Transverse colon (tissue), 4 donors: ENCODE measurements at regions not wholly inside any gene's neighbourhood (a gene's known extent, or its start where the extent isn't known, plus 50 kb on each side); places are given as distances from the start of the nearest gene placed in this dataset.

ENCODE experiments used
- DNase-seq: peaks from one replicate; pipeline ENCODE4 v3.0.0-alpha.2; 2019
- H3K27ac ChIP-seq, 4 donors: fragments of 200-600 bp; sonication (generic); 2 replicates each; pipeline ENCODE4 v1.5.1; 2016 to 2018; ENCODE audit warnings: inconsistent platforms in 4 of 4
- H3K27me3 ChIP-seq: fragments of 200-600 bp; sonication (generic); 2 replicates; pipeline ENCODE4 v1.5.1; 2017; ENCODE audit warnings: inconsistent platforms
- H3K36me3 ChIP-seq, 4 donors: fragments of 200-600 bp; sonication (generic); 2 replicates each; pipeline ENCODE4 v1.5.1; 2017 to 2019; ENCODE audit warnings: inconsistent platforms in 4 of 4
- H3K4me1 ChIP-seq, 4 donors: fragments of 200-600 bp; sonication (generic); 2 replicates each; pipeline ENCODE4 v1.5.1; 2017 to 2020; ENCODE audit warnings: inconsistent platforms in 4 of 4
- H3K4me3 ChIP-seq, 4 donors: fragments of 200-600 bp; sonication (generic); 1 replicate in 1 of 4; 2 replicates in 3 of 4; pipeline versions ENCODE4 v1.5.1 to v1.6.1; 2017 to 2019; ENCODE audit warnings: inconsistent platforms in 4 of 4
- H3K9me3 ChIP-seq, 2 donors: fragments of 200-600 bp; sonication (generic); 2 replicates each; pipeline ENCODE4 v1.5.1; 2017 to 2019; ENCODE audit warnings: inconsistent platforms in 2 of 2
- EP300 ChIP-seq: sonication (generic); formaldehyde crosslinking; IDR thresholded peaks from one replicate; pipeline ENCODE4 v1.6.1; 2017; ENCODE audit warnings: antibody characterized with exemption, low read depth
- POLR2A ChIP-seq: fragments of 450-650 bp; IDR thresholded peaks from one replicate; pipeline ENCODE4 v1.6.1; 2016; ENCODE audit warnings: antibody characterized with exemption, mild to moderate bottlenecking, moderate library complexity
- POLR2AphosphoS5 ChIP-seq, 3 donors: sonication (generic); formaldehyde crosslinking; IDR thresholded peaks; one replicate each; pipeline ENCODE4 v1.6.1; 2016; ENCODE audit warnings: antibody characterized with exemption in 3 of 3
- WGBS, 2 donors: methylation state at CpG; one replicate each; pipeline ENCODE4 v1.1.5; 2018; ENCODE audit warnings: low coverage in 1 of 2; 5-methylcytosine and 5-hydroxymethylcytosine counted together
- in situ Hi-C, 4 donors: fragments of 200-750 bp; cut with MboI; loops; one replicate each; pipeline versions ENCODE4 v1.15.0 to v1.15.1; 2017; ENCODE audit warnings: low sequenced_read_pairs in 3 of 4, low pct_ligation_motif_present in 1 of 4, low pct_unique_long_range_greater_than_20kb in 1 of 4
- intact Hi-C: fragments of 100-400 bp; cut with DNase I; formaldehyde crosslinking; loops from one replicate; pipeline ENCODE4 v1.15.1; 2023; ENCODE audit warnings: low total_unique reads
- TF ChIP-seq, protein P1 (sequence below), 5 experiments: fragments of 200-600 bp in 3 of 5; fragments of 450-650 bp in 2 of 5; sonication (generic) in 3 of 5; IDR thresholded peaks; 1 replicate in 2 of 5; 2 replicates in 3 of 5; pipeline ENCODE4 v1.5.1; 2016 to 2017; ENCODE audit warnings: antibody characterized with exemption in 5 of 5, inconsistent platforms in 3 of 5, mild to moderate bottlenecking in 2 of 5, moderate library complexity in 1 of 5

- DNase-seq: no peak
- Histone ChIP-seq H3K4me3 (no peak overlapping the region), H3K4me1 (no peaks in the 10 kb centered on the region), H3K27me3 (no peaks in the 10 kb centered on the region), H3K9me3 (no peaks in the 10 kb centered on the region), H3K36me3 (no peaks in the 10 kb centered on the region), H3K27ac (no peak overlapping the region)
- in situ Hi-C loops: no loop called here
- WGBS, 2 donors: 44 to 56% methylated on average over 1 of the region's 1 CpG
- TF ChIP-seq EP300 (no peak), POLR2AphosphoS5 (IDR thresholded peaks at IDR 0.05) (no peak), POLR2A (no peak)
- TF ChIP-seq, protein P1, sequence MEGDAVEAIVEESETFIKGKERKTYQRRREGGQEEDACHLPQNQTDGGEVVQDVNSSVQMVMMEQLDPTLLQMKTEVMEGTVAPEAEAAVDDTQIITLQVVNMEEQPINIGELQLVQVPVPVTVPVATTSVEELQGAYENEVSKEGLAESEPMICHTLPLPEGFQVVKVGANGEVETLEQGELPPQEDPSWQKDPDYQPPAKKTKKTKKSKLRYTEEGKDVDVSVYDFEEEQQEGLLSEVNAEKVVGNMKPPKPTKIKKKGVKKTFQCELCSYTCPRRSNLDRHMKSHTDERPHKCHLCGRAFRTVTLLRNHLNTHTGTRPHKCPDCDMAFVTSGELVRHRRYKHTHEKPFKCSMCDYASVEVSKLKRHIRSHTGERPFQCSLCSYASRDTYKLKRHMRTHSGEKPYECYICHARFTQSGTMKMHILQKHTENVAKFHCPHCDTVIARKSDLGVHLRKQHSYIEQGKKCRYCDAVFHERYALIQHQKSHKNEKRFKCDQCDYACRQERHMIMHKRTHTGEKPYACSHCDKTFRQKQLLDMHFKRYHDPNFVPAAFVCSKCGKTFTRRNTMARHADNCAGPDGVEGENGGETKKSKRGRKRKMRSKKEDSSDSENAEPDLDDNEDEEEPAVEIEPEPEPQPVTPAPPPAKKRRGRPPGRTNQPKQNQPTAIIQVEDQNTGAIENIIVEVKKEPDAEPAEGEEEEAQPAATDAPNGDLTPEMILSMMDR (IDR thresholded peaks at IDR 0.05): no peak
- intact Hi-C loops: no loop called here
Observed at GRCh38 chr3:144162042-144162441, 190.4 kb downstream of the DIPK2A start.

GRCh38 chr3:144164352-144164751 is 192.7 kb downstream of the DIPK2A start:
- Histone ChIP-seq H3K4me3 (no peak overlapping the region), H3K9me3 (no peaks in the 10 kb centered on the region), H3K4me1 (no peaks in the 10 kb centered on the region), H3K27ac (no peak overlapping the region), H3K27me3 (no peaks in the 10 kb centered on the region), H3K36me3 (no peaks in the 10 kb centered on the region)
- intact Hi-C loops (no loop called here), in situ Hi-C loops (no loop called here)
- no peak for DNase-seq
- TF ChIP-seq POLR2AphosphoS5 (IDR thresholded peaks at IDR 0.05) (no peak), EP300 (no peak)
- TF ChIP-seq, protein P1 (IDR thresholded peaks at IDR 0.05): no peak
- 78 to 83% methylated on average over 1 of the region's 1 CpG for WGBS, 2 donors

DNA sequence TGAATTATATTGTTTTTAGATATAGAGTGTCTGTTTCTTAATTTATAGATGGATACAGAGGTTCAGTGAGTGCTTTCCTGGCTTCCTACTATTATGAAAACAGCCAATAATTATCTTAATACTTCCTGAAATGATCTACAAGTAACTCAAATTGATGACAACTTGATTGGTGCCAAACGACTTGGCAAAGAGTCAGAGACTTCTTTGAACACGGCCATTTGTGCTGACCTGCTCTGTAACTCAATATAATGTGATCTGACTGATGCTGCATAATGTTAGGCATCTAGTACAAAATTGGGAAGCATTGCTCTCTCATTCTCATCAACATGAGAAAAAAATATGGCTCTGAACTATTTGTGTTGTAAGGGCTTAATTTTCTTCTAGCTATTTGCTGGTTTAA is 193.9 kb downstream of the DIPK2A start:
- no peaks in the 10 kb centered on the region for H3K27me3 ChIP-seq
- no peak for DNase-seq
- 43 to 83% methylated on average over 1 to 2 of the region's 2 CpGs for WGBS, 2 donors
- intact Hi-C loops: no loop called here
- H3K4me1 ChIP-seq: no peaks in the 10 kb centered on the region
- H3K36me3 ChIP-seq: no peaks in the 10 kb centered on the region
- TF ChIP-seq EP300 (no peak), POLR2A (no peak), POLR2AphosphoS5 (IDR thresholded peaks at IDR 0.05) (no peak)
- TF ChIP-seq, protein P1 (IDR thresholded peaks at IDR 0.05): no peak
- no peak overlapping the region for H3K4me3 ChIP-seq
- no peak overlapping the region for H3K27ac ChIP-seq
- no peaks in the 10 kb centered on the region for H3K9me3 ChIP-seq
- in situ Hi-C loops: no loop called here

DNA sequence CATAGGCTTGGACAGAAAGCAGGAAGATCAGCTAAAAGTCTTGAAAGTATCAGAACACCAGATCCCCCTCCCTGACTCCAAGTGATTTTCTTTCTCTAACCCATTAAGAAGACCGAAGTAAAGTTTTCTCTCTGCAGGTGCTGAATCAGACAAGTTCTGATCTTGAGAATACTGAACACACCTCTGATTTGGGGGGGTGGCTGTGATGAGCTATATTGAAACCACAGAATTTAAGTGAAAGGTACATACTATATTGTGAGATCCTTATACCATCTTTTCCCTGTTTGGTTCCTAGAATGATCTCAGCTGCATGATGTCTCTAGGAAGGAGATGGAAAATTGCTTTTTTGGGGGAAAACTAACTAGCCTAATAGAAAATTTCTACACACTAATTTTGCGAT is 196.0 kb downstream of the DIPK2A start:
- Histone ChIP-seq H3K27ac (no peak overlapping the region), H3K4me3 (no peak overlapping the region), H3K4me1 (no peaks in the 10 kb centered on the region), H3K27me3 (no peaks in the 10 kb centered on the region), H3K9me3 (no peaks in the 10 kb centered on the region), H3K36me3 (no peaks in the 10 kb centered on the region)
- TF ChIP-seq EP300: no peak
- TF ChIP-seq, protein P1 (IDR thresholded peaks at IDR 0.05): no peak
- TF ChIP-seq POLR2AphosphoS5 (IDR thresholded peaks at IDR 0.05): no peak
- TF ChIP-seq POLR2A: no peak
- intact Hi-C loops: no loop called here
- no peak for DNase-seq
- 92 to 100% methylated on average over 1 to 2 of the region's 2 CpGs for WGBS, 2 donors
- in situ Hi-C loops: no loop called here
